GM23338 (cell line): ENCODE measurements at regions not wholly inside any gene's neighbourhood (a gene's known extent, or its start where the extent isn't known, plus 50 kb on each side); places are given as distances from the start of the nearest gene placed in this dataset.

Experiments
- CREB1 ChIP-seq: fragments of 250-450 bp; sonication (Bioruptor Pico); IDR thresholded peaks from 2 replicates; pipeline ENCODE4 v1.5.0; 2020; ENCODE audit warnings: low read depth, mild to moderate bottlenecking, moderate library complexity
- EZH2 ChIP-seq: fragments of 200-600 bp; sonication (generic); IDR thresholded peaks from one replicate; pipeline ENCODE4 v1.8.0; 2017; ENCODE audit warnings: antibody characterized with exemption, mild to moderate bottlenecking, low read depth; ENCODE audit not compliant: unreplicated experiment
- EZH2phosphoT487 ChIP-seq: fragments of 200-600 bp; sonication (generic); IDR thresholded peaks from one replicate; pipeline ENCODE4 v1.8.1; 2018; ENCODE audit warnings: antibody characterized with exemption; ENCODE audit not compliant: unreplicated experiment
- NANOG ChIP-seq: IDR thresholded peaks from 2 replicates; pipeline ENCODE4 v1.6.1; 2016; ENCODE audit warnings: antibody characterized with exemption, borderline replicate concordance
- POLR2AphosphoS5 ChIP-seq: IDR thresholded peaks from 2 replicates; pipeline ENCODE4 v1.6.1; 2016; ENCODE audit warnings: antibody characterized with exemption, low read depth
- STAT1 ChIP-seq: IDR thresholded peaks from one replicate; pipeline ENCODE4 v1.6.1; 2016; ENCODE audit warnings: antibody characterized with exemption; ENCODE audit not compliant: unreplicated experiment
- TF ChIP-seq, protein P1 (sequence below), 2 experiments: fragments of 200-600 bp in 1 of 2; sonication (generic) in 1 of 2; conservative IDR thresholded peaks; 2 replicates each; pipeline versions ENCODE4 v1.5.1 to v1.6.1; 2016 to 2017; ENCODE audit warnings: antibody characterized with exemption in 2 of 2, low read depth in 2 of 2, mild to moderate bottlenecking in 2 of 2, moderate library complexity in 1 of 2
- TF ChIP-seq, protein P2 (sequence below): IDR thresholded peaks from 2 replicates; pipeline ENCODE4 v1.6.1; 2016; ENCODE audit warnings: antibody characterized with exemption
- TF ChIP-seq, protein P3 (sequence below): IDR thresholded peaks from one replicate; pipeline ENCODE4 v1.6.1; 2018; ENCODE audit warnings: antibody characterized with exemption; ENCODE audit not compliant: unreplicated experiment

DNA sequence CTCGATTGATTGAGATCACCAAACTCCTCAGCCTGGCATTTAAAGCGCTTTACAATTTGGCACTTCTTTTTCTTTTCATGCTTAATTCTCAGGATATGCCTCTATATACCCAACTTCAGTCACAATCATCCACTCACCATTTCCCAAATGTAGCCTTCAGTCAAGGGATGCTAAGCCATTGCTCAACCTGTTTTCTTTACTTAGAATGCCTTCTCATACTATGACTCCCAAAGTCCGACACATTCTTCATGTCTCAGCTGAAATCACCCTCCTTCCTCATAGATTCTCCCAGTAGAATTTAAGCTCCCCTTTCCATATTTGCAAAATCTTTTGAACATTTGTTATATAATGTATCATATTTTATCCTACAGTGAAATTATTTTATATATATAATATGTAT, 467.0 kb downstream of the LRIG3 start:
- TF ChIP-seq, protein P1, sequence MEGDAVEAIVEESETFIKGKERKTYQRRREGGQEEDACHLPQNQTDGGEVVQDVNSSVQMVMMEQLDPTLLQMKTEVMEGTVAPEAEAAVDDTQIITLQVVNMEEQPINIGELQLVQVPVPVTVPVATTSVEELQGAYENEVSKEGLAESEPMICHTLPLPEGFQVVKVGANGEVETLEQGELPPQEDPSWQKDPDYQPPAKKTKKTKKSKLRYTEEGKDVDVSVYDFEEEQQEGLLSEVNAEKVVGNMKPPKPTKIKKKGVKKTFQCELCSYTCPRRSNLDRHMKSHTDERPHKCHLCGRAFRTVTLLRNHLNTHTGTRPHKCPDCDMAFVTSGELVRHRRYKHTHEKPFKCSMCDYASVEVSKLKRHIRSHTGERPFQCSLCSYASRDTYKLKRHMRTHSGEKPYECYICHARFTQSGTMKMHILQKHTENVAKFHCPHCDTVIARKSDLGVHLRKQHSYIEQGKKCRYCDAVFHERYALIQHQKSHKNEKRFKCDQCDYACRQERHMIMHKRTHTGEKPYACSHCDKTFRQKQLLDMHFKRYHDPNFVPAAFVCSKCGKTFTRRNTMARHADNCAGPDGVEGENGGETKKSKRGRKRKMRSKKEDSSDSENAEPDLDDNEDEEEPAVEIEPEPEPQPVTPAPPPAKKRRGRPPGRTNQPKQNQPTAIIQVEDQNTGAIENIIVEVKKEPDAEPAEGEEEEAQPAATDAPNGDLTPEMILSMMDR (conservative IDR thresholded peaks at IDR 0.05; ENCODE audit: low read depth in 2 of 2): no peak
- no peak for TF ChIP-seq CREB1 (CRISPR knock-in tag)
- TF ChIP-seq, protein P2, sequence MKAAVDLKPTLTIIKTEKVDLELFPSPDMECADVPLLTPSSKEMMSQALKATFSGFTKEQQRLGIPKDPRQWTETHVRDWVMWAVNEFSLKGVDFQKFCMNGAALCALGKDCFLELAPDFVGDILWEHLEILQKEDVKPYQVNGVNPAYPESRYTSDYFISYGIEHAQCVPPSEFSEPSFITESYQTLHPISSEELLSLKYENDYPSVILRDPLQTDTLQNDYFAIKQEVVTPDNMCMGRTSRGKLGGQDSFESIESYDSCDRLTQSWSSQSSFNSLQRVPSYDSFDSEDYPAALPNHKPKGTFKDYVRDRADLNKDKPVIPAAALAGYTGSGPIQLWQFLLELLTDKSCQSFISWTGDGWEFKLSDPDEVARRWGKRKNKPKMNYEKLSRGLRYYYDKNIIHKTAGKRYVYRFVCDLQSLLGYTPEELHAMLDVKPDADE: no peak
- TF ChIP-seq, protein P3, sequence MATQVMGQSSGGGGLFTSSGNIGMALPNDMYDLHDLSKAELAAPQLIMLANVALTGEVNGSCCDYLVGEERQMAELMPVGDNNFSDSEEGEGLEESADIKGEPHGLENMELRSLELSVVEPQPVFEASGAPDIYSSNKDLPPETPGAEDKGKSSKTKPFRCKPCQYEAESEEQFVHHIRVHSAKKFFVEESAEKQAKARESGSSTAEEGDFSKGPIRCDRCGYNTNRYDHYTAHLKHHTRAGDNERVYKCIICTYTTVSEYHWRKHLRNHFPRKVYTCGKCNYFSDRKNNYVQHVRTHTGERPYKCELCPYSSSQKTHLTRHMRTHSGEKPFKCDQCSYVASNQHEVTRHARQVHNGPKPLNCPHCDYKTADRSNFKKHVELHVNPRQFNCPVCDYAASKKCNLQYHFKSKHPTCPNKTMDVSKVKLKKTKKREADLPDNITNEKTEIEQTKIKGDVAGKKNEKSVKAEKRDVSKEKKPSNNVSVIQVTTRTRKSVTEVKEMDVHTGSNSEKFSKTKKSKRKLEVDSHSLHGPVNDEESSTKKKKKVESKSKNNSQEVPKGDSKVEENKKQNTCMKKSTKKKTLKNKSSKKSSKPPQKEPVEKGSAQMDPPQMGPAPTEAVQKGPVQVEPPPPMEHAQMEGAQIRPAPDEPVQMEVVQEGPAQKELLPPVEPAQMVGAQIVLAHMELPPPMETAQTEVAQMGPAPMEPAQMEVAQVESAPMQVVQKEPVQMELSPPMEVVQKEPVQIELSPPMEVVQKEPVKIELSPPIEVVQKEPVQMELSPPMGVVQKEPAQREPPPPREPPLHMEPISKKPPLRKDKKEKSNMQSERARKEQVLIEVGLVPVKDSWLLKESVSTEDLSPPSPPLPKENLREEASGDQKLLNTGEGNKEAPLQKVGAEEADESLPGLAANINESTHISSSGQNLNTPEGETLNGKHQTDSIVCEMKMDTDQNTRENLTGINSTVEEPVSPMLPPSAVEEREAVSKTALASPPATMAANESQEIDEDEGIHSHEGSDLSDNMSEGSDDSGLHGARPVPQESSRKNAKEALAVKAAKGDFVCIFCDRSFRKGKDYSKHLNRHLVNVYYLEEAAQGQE: no peak
- no peak for TF ChIP-seq STAT1
- TF ChIP-seq NANOG: no peak
- no peak for TF ChIP-seq EZH2
- TF ChIP-seq POLR2AphosphoS5: no peak
- TF ChIP-seq EZH2phosphoT487: no peak
